GM19025 (cell line): ENCODE measurements at regions not wholly inside any gene's neighbourhood (a gene's known extent, or its start where the extent isn't known, plus 50 kb on each side); places are given as distances from the start of the nearest gene placed in this dataset.
"Not testable (repeated sequence)": the region's sequence is repeated elsewhere in the genome, so short reads cannot be mapped to it uniquely, and the experiment has no call there.

Experiments used
- ATAC-seq: cut with Tn5 transposase; IDR thresholded peaks from one replicate; pipeline ENCODE4 v1.9.1; 2021; ENCODE audit warnings: mild to moderate bottlenecking, low read depth, moderate library complexity; ENCODE audit not compliant: unreplicated experiment

DNA sequence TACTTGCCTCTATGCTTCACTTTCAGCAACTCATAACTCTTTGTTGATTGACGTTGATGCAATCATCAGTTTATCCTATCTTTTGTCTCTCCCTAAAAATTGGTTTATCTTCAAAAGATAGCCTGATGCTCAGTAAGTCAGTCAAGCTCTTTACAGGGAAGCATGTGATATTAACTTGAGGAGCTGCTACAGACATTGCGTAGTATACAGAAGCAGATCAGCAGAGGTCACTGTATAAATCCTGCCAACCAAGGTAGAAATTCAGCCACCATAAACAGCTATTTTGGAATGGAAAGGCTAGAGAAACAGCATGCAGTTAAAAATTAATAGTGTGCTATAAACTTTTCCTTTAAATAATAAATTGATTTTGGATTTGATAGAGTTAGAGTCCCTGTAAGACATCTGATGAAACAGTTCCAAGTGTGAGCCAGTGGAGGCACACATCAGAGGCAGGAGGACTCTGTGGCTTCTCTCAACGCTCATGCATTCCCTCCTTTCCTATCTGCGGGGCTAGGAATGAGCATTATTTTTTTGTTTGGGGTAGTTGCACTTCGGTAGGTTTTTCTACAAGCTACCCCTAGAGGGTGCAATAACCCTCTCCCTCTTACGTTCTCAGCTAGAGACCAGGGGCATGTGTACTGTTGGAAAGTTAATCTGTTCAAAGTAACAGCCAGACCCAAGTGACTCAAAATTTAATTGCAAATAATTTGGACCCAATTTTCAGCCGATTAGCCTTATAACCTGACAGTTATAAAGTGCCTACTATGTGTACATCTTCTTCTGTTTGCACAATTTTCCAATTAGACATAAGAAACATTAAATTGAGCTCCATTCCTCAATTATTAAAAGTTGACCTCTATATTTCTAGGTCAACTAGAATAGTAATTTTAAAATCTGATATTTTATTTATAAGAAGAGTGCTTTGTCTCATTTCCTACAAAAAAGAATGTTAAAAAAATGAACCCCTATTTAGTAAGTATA lies 647.7 kb upstream of the SOX9 start:
- ATAC-seq, result no peak

DNA sequence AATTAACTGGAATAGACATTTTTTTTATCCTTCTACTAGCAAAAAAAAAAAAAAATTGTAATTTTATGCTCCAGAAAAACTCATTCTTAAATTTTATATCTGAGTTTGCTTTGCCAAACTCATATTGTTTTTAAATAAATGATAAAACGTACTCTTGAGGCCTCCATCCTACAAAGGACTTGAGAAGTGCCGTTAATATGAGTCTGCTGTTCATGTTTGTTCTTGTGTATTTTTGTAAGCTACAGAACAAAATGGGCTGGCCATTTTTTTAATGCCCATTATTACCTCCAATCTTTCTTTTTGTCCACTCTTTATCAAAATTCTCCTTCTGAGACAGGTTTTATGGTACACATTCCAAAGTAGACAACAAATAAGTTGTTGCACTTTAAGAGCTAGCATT lies 643.5 kb upstream of the SOX9 start:
- ATAC-seq, result no peak

GRCh38 chr17:71480099-71480498 lies 640.7 kb upstream of the SOX9 start:
- ATAC-seq, result no peak

DNA sequence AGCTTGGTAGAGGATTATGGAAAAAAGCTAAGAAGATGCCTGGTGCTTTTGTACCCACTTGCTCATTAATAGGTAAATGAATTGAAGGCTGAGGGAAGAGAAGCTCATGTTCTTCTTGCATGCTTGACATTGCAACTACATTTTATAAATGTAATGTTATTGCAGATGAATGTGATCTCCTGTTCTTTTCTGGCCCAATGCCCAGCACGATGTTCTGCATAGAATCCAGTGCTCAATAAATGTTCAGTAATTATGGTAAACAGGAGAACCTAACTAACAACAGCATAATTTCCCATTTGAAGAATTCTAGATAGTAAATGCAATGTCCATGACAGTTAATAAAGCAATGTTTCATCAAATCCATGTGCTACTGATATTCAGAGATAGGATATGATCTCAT lies 638.2 kb upstream of the SOX9 start:
- no peak for ATAC-seq

GRCh38 chr17:71484546-71484945 lies 636.3 kb upstream of the SOX9 start:
- ATAC-seq, result no peak

DNA sequence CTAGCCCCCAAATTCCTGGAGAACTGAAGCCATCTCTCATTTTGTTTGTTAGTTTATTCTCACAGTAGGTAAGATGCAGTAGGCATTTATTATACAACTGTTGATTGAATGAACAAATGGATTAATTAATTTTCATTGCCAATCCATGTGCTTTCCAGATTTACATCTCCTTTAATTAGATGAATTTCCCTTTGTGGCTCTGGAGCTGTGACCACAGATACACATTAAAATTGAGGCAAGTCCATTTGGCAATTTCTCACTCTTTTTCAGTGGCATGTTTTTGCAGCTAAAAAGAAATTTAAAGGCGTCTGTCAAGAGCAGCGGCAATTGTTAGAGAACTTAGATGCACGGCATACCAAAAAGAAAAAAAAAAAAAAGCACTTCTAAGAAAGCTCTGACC lies 635.4 kb upstream of the SOX9 start:
- ATAC-seq, result no peak

GRCh38 chr17:71486261-71486660 lies 634.6 kb upstream of the SOX9 start:
- ATAC-seq, result no peak

- ATAC-seq, result no peak
Measured at GRCh38 chr17:71488851-71489250, 632.0 kb upstream of the SOX9 start.

- ATAC-seq, result no peak
Measured at GRCh38 chr17:71494062-71494855, 626.6 kb upstream of the SOX9 start.

DNA sequence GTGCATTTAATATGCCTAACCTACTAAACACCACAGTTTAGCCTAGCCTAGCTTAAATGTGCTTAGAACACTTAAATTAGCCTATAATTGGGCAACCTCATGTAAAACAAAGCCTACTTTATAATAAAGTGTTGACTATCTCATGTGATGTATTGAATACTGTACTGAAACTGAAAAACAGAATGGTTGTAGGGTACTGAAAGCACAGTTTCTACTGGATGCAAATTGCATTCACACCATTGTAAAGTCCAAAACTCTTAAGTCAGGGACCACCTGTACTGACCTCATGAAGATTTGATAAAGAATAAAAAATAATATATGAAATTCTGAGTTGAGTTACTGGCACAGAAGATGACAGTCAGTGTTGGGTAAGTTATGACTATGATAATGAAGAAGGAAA lies 625.4 kb upstream of the SOX9 start:
- ATAC-seq, result no peak

- no peak for ATAC-seq
Measured at GRCh38 chr17:71496552-71496951, 624.3 kb upstream of the SOX9 start.

GRCh38 chr17:71500761-71501555 lies 619.9 kb upstream of the SOX9 start:
- ATAC-seq, result no peak

GRCh38 chr17:71501711-71502110 lies 619.1 kb upstream of the SOX9 start:
- no peak for ATAC-seq

DNA sequence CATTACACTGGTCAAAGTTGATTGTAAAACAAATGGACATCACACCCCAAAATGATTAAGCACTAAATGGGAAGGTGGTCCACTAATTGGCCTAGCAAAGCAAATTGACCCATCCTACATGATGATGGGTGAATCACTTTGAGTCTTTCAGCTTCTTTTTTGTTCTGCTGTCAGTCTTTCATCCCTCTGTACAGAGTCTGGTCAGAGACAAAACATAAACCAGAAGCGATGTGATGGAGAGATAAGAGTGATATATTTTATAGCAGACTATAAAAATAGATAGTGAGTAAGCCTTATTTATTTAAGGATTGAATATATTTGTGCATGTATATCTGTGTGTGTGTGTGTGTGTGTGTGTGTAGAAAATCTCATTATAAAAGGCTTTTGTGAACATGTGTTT lies 618.4 kb upstream of the SOX9 start:
- ATAC-seq, result no peak

DNA sequence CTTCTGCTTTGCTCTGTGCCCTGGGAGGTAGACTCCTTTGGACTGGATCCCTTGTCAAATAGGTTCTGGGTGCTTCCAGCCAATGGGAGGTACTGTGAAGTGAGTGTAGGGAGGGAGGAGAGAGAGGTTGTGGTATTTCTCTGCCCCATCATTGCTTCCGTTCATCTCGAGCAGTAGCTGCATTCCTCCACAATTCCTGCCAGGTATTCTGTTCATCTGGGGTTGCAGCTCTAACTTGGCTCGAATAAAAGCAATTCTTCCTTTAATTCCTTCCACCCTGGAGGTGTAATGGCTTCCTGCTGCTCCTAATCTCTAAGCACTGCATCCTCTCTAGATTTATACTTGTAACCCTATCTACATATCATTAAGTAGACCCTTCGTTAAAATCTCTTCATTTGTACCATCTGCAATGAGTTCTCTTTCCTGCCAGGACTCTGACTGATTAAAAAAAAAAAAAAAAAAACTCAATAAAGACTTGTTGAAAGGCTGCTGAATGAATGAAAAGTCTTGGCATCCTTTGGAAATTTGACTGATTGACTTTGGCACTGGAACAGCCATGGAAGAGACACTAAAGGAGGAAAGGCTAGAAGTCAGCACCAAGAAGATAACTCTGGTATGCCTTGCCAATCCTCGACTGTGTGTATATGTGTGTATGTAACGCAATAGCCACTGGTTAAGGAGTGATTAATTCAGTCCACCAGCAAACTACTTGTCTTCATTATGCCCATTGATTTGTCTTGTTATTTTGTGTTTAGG lies 616.9 kb upstream of the SOX9 start:
- ATAC-seq, result no peak

- no peak for ATAC-seq
Measured at GRCh38 chr17:71505200-71505599, 615.6 kb upstream of the SOX9 start.

GRCh38 chr17:71505981-71506380 lies 614.8 kb upstream of the SOX9 start:
- ATAC-seq, result no peak

GRCh38 chr17:71511266-71511995 lies 609.4 kb upstream of the SOX9 start:
- ATAC-seq, result no peak

GRCh38 chr17:71513725-71514124 lies 607.1 kb upstream of the SOX9 start:
- ATAC-seq, result not testable (repeated sequence)
